GM19452 (cell line): ENCODE measurements at regions not wholly inside any gene's neighbourhood (a gene's known extent, or its start where the extent isn't known, plus 50 kb on each side); places are given as distances from the start of the nearest gene placed in this dataset.

Experiments used
- ATAC-seq: cut with Tn5 transposase; IDR thresholded peaks from one replicate; pipeline ENCODE4 v1.9.1; 2021; ENCODE audit not compliant: unreplicated experiment

- ATAC-seq: no peak
These were observed 402.0 kb upstream of the LRRTM1 start for GRCh38 chr2:80706541-80706940.

- no peak for ATAC-seq
These were observed 399.0 kb upstream of the LRRTM1 start for GRCh38 chr2:80703532-80703931.

- no peak for ATAC-seq
These were observed 396.4 kb upstream of the LRRTM1 start for GRCh38 chr2:80700961-80701360.
